ENCODE measurements at regions not wholly inside any gene's neighbourhood (a gene's known extent, or its start where the extent isn't known, plus 50 kb on each side); places are given as distances from the start of the nearest gene placed in this dataset.

DNA sequence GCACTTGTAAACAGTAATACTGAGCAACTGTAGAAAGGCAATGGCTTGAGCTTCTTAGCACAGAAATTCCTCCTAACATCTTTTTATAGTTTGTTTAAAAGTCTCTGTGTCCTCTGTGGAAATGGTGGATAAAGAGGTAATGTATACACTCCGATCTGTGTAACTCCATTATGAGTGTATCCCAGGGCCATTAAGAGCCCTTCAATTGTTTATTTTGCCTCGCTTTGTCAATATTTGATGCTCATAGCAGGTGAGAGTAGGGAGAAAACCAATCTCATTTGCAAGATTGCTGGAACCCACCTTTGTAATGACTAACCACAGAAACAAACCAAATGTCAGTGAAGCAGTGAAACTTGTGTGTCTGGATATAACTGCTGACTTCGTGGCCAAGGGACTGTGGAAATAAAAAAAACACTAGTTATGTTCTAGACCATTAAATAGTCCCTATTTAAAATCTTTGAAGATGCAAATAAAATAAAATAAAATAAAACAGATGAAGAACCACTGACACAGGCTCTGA is 598.2 kb upstream of the BOD1L1 start:
- no peak for DNase-seq
- intact Hi-C loops (cut with DNase I) = no loop called here
- Histone ChIP-seq H3K27ac (no peak overlapping the region), H3K36me3 (replicated peaks in 1 of 2) (no peaks in the 10 kb centered on the region), H3K4me1 (replicated peaks in 1 of 2) (no peaks in the 10 kb centered on the region), H3K9me3 (replicated peaks in 1 of 3) (no peaks in the 10 kb centered on the region), H3K27me3 (no peaks in the 10 kb centered on the region), H3K4me3 (no peak overlapping the region)
- WGBS, 4 donors = 82 to 94% (median 90%) methylated on average over 3 of the region's 3 CpGs
- TF ChIP-seq POLR2A (IDR thresholded peaks at IDR 0.05) (no peak), CTCF (IDR thresholded peaks at IDR 0.05) (no peak)

- H3K27ac ChIP-seq = no peak overlapping the region
- H3K27me3 ChIP-seq = no peaks in the 10 kb centered on the region
- intact Hi-C loops (cut with DNase I) = no loop called here
- no peaks in the 10 kb centered on the region for H3K9me3 ChIP-seq (replicated peaks in 1 of 3)
- no peak overlapping the region for H3K4me3 ChIP-seq
- DNase-seq = no peak
- TF ChIP-seq CTCF (IDR thresholded peaks at IDR 0.05) (no peak), POLR2A (IDR thresholded peaks at IDR 0.05) (no peak)
- H3K36me3 ChIP-seq (replicated peaks in 1 of 2) = no peaks in the 10 kb centered on the region
- H3K4me1 ChIP-seq (replicated peaks in 1 of 2) = no peaks in the 10 kb centered on the region
- 38 to 48% (median 46%) methylated on average over 1 of the region's 1 CpG for WGBS, 4 donors
Measured at GRCh38 chr4:14233126-14233525, 605.6 kb upstream of the BOD1L1 start.

- TF ChIP-seq POLR2A (IDR thresholded peaks at IDR 0.05) = no peak
- TF ChIP-seq CTCF (IDR thresholded peaks at IDR 0.05) = no peak
- no peak overlapping the region for H3K4me3 ChIP-seq
- no peaks in the 10 kb centered on the region for H3K4me1 ChIP-seq (replicated peaks in 1 of 2)
- DNase-seq = no peak
- H3K36me3 ChIP-seq (replicated peaks in 1 of 2) = no peaks in the 10 kb centered on the region
- H3K27ac ChIP-seq = no peak overlapping the region
- intact Hi-C loops (cut with DNase I) = no loop called here
- H3K9me3 ChIP-seq (replicated peaks in 1 of 3) = no peaks in the 10 kb centered on the region
- H3K27me3 ChIP-seq = no peaks in the 10 kb centered on the region
Measured at GRCh38 chr4:14234307-14234706, 606.8 kb upstream of the BOD1L1 start.

GRCh38 chr4:14236359-14236758 is 608.8 kb upstream of the BOD1L1 start:
- 70 to 83% (median 77%) methylated on average over 2 of the region's 2 CpGs for WGBS, 4 donors
- H3K4me1 ChIP-seq (replicated peaks in 1 of 2) = no peaks in the 10 kb centered on the region

More at GRCh38 chr4:14236359-14236758, 608.8 kb upstream of the BOD1L1 start:
- no peak overlapping the region for H3K4me3 ChIP-seq
- H3K9me3 ChIP-seq (replicated peaks in 1 of 3) = no peaks in the 10 kb centered on the region
- H3K27ac ChIP-seq = no peak overlapping the region
- no peak for TF ChIP-seq POLR2A (IDR thresholded peaks at IDR 0.05)
- no peak for TF ChIP-seq CTCF (IDR thresholded peaks at IDR 0.05)
- intact Hi-C loops (cut with DNase I) = no loop called here
- no peaks in the 10 kb centered on the region for H3K36me3 ChIP-seq (replicated peaks in 1 of 2)
- no peak for DNase-seq
- no peaks in the 10 kb centered on the region for H3K27me3 ChIP-seq

All from adrenal gland (tissue), 9 donors.